ENCODE measurements at regions not wholly inside any gene's neighbourhood (a gene's known extent, or its start where the extent isn't known, plus 50 kb on each side); places are given as distances from the start of the nearest gene placed in this dataset.
"Not testable (repeated sequence)": the region's sequence is repeated elsewhere in the genome, so short reads cannot be mapped to it uniquely, and the experiment has no call there.

DNA sequence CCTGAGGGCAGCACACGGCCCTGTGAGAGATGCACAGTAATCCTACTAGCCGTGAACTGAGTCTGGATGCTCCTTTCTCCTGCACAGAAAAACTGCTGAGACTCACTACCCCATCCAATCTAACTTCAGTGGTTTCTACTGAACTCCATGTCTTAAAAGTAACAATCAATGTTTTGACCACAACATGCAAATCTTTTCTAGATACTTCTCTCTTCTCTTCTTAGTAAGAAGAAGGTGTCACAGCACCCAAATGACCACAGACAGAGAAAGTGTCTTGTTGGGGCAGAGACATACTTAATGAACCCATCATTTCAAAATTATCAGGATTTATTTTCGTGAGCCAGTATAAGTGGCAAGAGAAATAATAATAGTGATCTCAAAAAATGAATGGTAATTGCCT is 285.8 kb upstream of the MEF2C start:
- Histone ChIP-seq H4K20me1 (ENCODE audit: low read length) (no peaks in the 10 kb centered on the region), H3K4me3 (ENCODE audit: low read length) (no peak overlapping the region), H3K27me3 (ENCODE audit: low read length) (no peaks in the 10 kb centered on the region), H3K9me3 (ENCODE audit: low read length) (no peaks in the 10 kb centered on the region), H3K4me1 (ENCODE audit: insufficient read depth, low read length) (no peaks in the 10 kb centered on the region), H3K9me2 (replicated peaks; ENCODE audit: low read length) (no peaks in the 10 kb centered on the region), H3K4me2 (ENCODE audit: low read length) (no peak overlapping the region), H3K79me2 (ENCODE audit: low read length) (no peaks in the 10 kb centered on the region), H3F3A (ENCODE audit: low read length, unreplicated experiment) (no peaks in the 10 kb centered on the region), H3K27ac (ENCODE audit: low read length) (no peak overlapping the region), H2AFZ (ENCODE audit: low read length) (no peak overlapping the region), H3K36me3 (ENCODE audit: low read depth, low read length) (no peaks in the 10 kb centered on the region), H3K9ac (ENCODE audit: low read length) (no peak overlapping the region)
- ChIA-PET CTCF (no interaction called here), POLR2A (ENCODE audit: unreplicated experiment) (no interaction called here)
- TF ChIP-seq EZH2 (IDR thresholded peaks at IDR 0.05; ENCODE audit: low read length, unreplicated experiment) (no peak), EZH2phosphoT487 (IDR thresholded peaks at IDR 0.05; ENCODE audit: borderline replicate concordance, low read length) (no peak)
- TF ChIP-seq, protein P1, sequence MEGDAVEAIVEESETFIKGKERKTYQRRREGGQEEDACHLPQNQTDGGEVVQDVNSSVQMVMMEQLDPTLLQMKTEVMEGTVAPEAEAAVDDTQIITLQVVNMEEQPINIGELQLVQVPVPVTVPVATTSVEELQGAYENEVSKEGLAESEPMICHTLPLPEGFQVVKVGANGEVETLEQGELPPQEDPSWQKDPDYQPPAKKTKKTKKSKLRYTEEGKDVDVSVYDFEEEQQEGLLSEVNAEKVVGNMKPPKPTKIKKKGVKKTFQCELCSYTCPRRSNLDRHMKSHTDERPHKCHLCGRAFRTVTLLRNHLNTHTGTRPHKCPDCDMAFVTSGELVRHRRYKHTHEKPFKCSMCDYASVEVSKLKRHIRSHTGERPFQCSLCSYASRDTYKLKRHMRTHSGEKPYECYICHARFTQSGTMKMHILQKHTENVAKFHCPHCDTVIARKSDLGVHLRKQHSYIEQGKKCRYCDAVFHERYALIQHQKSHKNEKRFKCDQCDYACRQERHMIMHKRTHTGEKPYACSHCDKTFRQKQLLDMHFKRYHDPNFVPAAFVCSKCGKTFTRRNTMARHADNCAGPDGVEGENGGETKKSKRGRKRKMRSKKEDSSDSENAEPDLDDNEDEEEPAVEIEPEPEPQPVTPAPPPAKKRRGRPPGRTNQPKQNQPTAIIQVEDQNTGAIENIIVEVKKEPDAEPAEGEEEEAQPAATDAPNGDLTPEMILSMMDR (conservative IDR thresholded peaks at IDR 0.05; ENCODE audit: low read depth, low read length): no peak
- BruUV-seq (replicated peaks): no TSS peak
- no peak for DNase-seq
- intact Hi-C loops (cut with micrococcal nuclease): no loop called here
- ATAC-seq: no peak

DNA sequence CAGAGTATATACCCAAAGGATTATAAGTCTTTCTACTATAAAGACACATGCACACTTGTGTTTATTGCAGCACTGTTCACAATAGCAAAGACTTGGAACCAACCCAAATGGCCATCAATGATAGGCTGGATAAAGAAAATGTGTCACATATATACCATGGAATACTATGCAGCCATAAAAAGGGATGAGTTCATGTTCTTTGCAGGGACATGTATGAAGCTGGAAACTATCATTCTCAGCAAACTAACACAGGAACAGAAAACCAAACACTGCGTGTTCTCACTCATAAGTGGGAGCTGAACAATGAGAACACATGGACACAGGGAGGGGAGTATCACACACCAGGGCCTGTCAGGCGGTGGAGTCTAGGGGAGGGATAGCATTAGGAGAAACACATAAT is 281.7 kb upstream of the MEF2C start:
- H2AFZ ChIP-seq (ENCODE audit: low read length); POLR2A ChIA-PET (ENCODE audit: unreplicated experiment); ATAC-seq; H3K27me3 ChIP-seq (ENCODE audit: low read length); H3K4me3 ChIP-seq (ENCODE audit: low read length); H3K9ac ChIP-seq (ENCODE audit: low read length); H3K9me2 ChIP-seq (replicated peaks; ENCODE audit: low read length); H3F3A ChIP-seq (ENCODE audit: low read length, unreplicated experiment); DNase-seq; CTCF ChIA-PET; H3K4me1 ChIP-seq (ENCODE audit: insufficient read depth, low read length); H3K4me2 ChIP-seq (ENCODE audit: low read length); H3K79me2 ChIP-seq (ENCODE audit: low read length); H3K36me3 ChIP-seq (ENCODE audit: low read depth, low read length); H3K27ac ChIP-seq (ENCODE audit: low read length); BruUV-seq (replicated peaks); H3K9me3 ChIP-seq (ENCODE audit: low read length); intact Hi-C loops (cut with micrococcal nuclease); H4K20me1 ChIP-seq (ENCODE audit: low read length): not testable (repeated sequence)

DNA sequence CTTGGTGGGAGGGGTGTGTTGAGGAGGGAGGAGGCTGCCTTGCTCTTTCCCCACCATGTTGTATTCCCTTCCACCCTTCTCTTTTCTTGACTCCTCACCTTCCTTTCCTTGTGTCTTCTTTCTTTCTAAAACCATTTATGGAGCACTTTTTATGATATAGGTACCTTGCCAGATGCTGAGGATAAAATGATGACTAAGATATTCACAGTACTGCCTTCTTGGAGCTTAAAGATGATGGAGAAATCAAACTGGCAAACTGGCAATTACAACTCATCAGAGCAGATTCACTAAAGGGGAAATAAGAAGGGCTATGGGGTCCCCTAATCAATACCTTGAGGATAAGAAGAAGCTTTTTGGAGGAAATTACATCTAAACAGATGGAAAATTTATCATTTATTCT is 273.2 kb upstream of the MEF2C start:
- H3K4me1 ChIP-seq (ENCODE audit: insufficient read depth, low read length): no peaks in the 10 kb centered on the region
- ATAC-seq: no peak

More for the DNA sequence above, 273.2 kb upstream of the MEF2C start:
- Histone ChIP-seq H3K79me2 (ENCODE audit: low read length) (no peaks in the 10 kb centered on the region), H3K27ac (ENCODE audit: low read length) (no peak overlapping the region), H2AFZ (ENCODE audit: low read length) (no peak overlapping the region), H3K9ac (ENCODE audit: low read length) (no peak overlapping the region), H4K20me1 (ENCODE audit: low read length) (no peaks in the 10 kb centered on the region), H3K4me2 (ENCODE audit: low read length) (no peak overlapping the region), H3K27me3 (ENCODE audit: low read length) (no peaks in the 10 kb centered on the region), H3K9me2 (replicated peaks; ENCODE audit: low read length) (no peaks in the 10 kb centered on the region), H3F3A (ENCODE audit: low read length, unreplicated experiment) (no peaks in the 10 kb centered on the region), H3K36me3 (ENCODE audit: low read depth, low read length) (no peaks in the 10 kb centered on the region), H3K9me3 (ENCODE audit: low read length) (no peaks in the 10 kb centered on the region), H3K4me3 (ENCODE audit: low read length) (no peak overlapping the region)
- ChIA-PET CTCF (no interaction called here), POLR2A (ENCODE audit: unreplicated experiment) (no interaction called here)
- DNase-seq: no peak
- BruUV-seq (replicated peaks): no TSS peak
- TF ChIP-seq EZH2 (IDR thresholded peaks at IDR 0.05; ENCODE audit: low read length, unreplicated experiment) (no peak), EZH2phosphoT487 (IDR thresholded peaks at IDR 0.05; ENCODE audit: borderline replicate concordance, low read length) (no peak)
- TF ChIP-seq, protein P1 (conservative IDR thresholded peaks at IDR 0.05; ENCODE audit: low read depth, low read length): no peak
- intact Hi-C loops (cut with micrococcal nuclease): no loop called here

Measured in PC-3 (cell line).